Neural crest cell (in vitro differentiated cells): ENCODE measurements at regions not wholly inside any gene's neighbourhood (a gene's known extent, or its start where the extent isn't known, plus 50 kb on each side); places are given as distances from the start of the nearest gene placed in this dataset.

ENCODE experiments used
- DNase-seq: peaks from one replicate; pipeline ENCODE4 v3.0.0; 2021; ENCODE audit warnings: low read depth, mixed read lengths, low spot score
- H3K27ac Mint-ChIP-seq: one replicate; pipeline ENCODE4 v1.8.0; 2021; ENCODE audit warnings: mild to moderate bottlenecking, mixed read lengths; ENCODE audit not compliant: unreplicated experiment
- H3K27me3 Mint-ChIP-seq: 2 replicates; pipeline ENCODE4 v1.8.0; 2021; ENCODE audit warnings: low read depth, mild to moderate bottlenecking, mixed read lengths
- H3K36me3 Mint-ChIP-seq: 2 replicates; pipeline ENCODE4 v1.8.0; 2021; ENCODE audit warnings: low read depth, mild to moderate bottlenecking, mixed read lengths
- H3K4me1 Mint-ChIP-seq: 2 replicates; pipeline ENCODE4 v1.8.0; 2021; ENCODE audit warnings: mixed read lengths
- H3K4me3 Mint-ChIP-seq: one replicate; pipeline ENCODE4 v1.8.0; 2021; ENCODE audit warnings: mild to moderate bottlenecking, mixed read lengths
- H3K9me3 Mint-ChIP-seq: 2 replicates; pipeline ENCODE4 v1.8.0; 2021; ENCODE audit warnings: mixed read lengths
- CTCF ChIP-seq: fragments of 200-600 bp; sonication (generic); conservative IDR thresholded peaks from 2 replicates; pipeline ENCODE4 v1.5.0; 2021; ENCODE audit warnings: antibody characterized with exemption, mild to moderate bottlenecking

GRCh38 chr4:189787216-189788031 is 153.2 kb upstream of the FRG1 start:
- Mint-ChIP-seq H3K36me3 (peaks cover 5% of the 10 kb centered on the region), H3K27me3 (no peaks in the 10 kb centered on the region), H3K27ac (no peak overlapping the region), H3K4me3 (no peak overlapping the region), H3K9me3 (peaks cover 12% of the 10 kb centered on the region), H3K4me1 (peaks cover 2% of the 10 kb centered on the region)
- no peak for TF ChIP-seq CTCF
- no peak for DNase-seq

GRCh38 chr4:189792924-189793618 is 147.6 kb upstream of the FRG1 start:
- peaks cover 11% of the 10 kb centered on the region for H3K9me3 Mint-ChIP-seq
- H3K36me3 Mint-ChIP-seq: peaks cover 3% of the 10 kb centered on the region
- peaks cover 10% of the 10 kb centered on the region for H3K4me1 Mint-ChIP-seq
- H3K4me3 Mint-ChIP-seq: no peak overlapping the region
- H3K27me3 Mint-ChIP-seq: no peaks in the 10 kb centered on the region
- peak; percentile 72 for DNase-seq
- TF ChIP-seq CTCF: peak; percentile 80
- no peak overlapping the region for H3K27ac Mint-ChIP-seq

- H3K4me1 Mint-ChIP-seq: no peaks in the 10 kb centered on the region
- peaks cover 5% of the 10 kb centered on the region for H3K36me3 Mint-ChIP-seq
- no peak overlapping the region for H3K27ac Mint-ChIP-seq
- H3K4me3 Mint-ChIP-seq: no peak overlapping the region
- no peak for TF ChIP-seq CTCF
- peaks cover 12% of the 10 kb centered on the region for H3K9me3 Mint-ChIP-seq
- no peak for DNase-seq
- no peaks in the 10 kb centered on the region for H3K27me3 Mint-ChIP-seq
These were observed 140.1 kb upstream of the FRG1 start for GRCh38 chr4:189800545-189801088.

- no peak for DNase-seq
- Mint-ChIP-seq H3K4me3 (no peak overlapping the region), H3K4me1 (no peaks in the 10 kb centered on the region), H3K27ac (no peak overlapping the region), H3K27me3 (no peaks in the 10 kb centered on the region), H3K36me3 (peaks cover 5% of the 10 kb centered on the region), H3K9me3 (peaks cover 8% of the 10 kb centered on the region)
- TF ChIP-seq CTCF: no peak
These were observed 137.8 kb upstream of the FRG1 start for GRCh38 chr4:189802884-189803283.

DNA sequence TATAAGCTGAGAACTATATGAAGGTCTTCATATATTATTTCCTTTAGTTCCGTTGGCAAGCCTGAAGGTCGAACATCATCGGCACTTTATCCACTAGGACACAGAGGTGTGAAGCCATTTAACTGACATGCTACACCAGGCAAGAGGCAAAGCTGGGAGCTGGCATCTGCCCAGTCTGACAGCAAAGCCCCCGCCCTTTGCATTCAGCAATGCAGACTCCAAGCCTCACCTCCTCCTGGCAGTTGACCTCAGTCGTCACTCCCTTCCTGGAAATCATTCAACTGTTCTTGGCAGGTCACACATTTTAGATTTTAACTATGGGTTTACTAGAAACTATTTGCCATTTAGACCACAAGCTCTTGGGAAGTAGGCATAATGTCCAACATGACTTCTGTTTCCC is 135.8 kb upstream of the FRG1 start:
- H3K36me3 Mint-ChIP-seq: peaks cover 13% of the 10 kb centered on the region
- no peak overlapping the region for H3K27ac Mint-ChIP-seq
- no peak overlapping the region for H3K4me3 Mint-ChIP-seq
- H3K27me3 Mint-ChIP-seq: no peaks in the 10 kb centered on the region
- peaks cover 12% of the 10 kb centered on the region for H3K9me3 Mint-ChIP-seq
- no peak for TF ChIP-seq CTCF
- no peak for DNase-seq
- no peaks in the 10 kb centered on the region for H3K4me1 Mint-ChIP-seq
